ENCODE measurements at regions not wholly inside any gene's neighbourhood (a gene's known extent, or its start where the extent isn't known, plus 50 kb on each side); places are given as distances from the start of the nearest gene placed in this dataset.
"Not testable (repeated sequence)": the region's sequence is repeated elsewhere in the genome, so short reads cannot be mapped to it uniquely, and the experiment has no call there.

GRCh38 chr12:74600817-74601216, 63.2 kb downstream of the ATXN7L3B start:
- TF ChIP-seq CTCF (IDR thresholded peaks at IDR 0.05 in 2 of 3, conservative IDR thresholded peaks at IDR 0.05 in 1 of 3; ENCODE audit: control insufficient read depth in 2 of 3, extremely low read depth in 1 of 3, insufficient read depth in 1 of 3, low read depth in 3 of 3, low read length in 3 of 3); POLR2AphosphoS5 (IDR thresholded peaks at IDR 0.05; ENCODE audit: low read length); MXI1 (IDR thresholded peaks at IDR 0.05; ENCODE audit: low read depth, low read length); NFYB (IDR thresholded peaks at IDR 0.05; ENCODE audit: insufficient read depth, low read depth, low read length); SIN3A (IDR thresholded peaks at IDR 0.05; ENCODE audit: low read depth, low read length); FOXM1 (IDR thresholded peaks at IDR 0.05; ENCODE audit: low read depth, low read length); FOS (IDR thresholded peaks at IDR 0.05; ENCODE audit: borderline replicate concordance, extremely low read depth, insufficient read length); ZNF274 (IDR thresholded peaks at IDR 0.05; ENCODE audit: insufficient read depth, insufficient read length); JUND (IDR thresholded peaks at IDR 0.05; ENCODE audit: low read depth, low read length); SUZ12 (IDR thresholded peaks at IDR 0.05; ENCODE audit: unreplicated experiment); MEF2B (IDR thresholded peaks at IDR 0.05; ENCODE audit: partially characterized antibody, poor library complexity, severe bottlenecking): not testable (repeated sequence)
- TF ChIP-seq, protein P1, sequence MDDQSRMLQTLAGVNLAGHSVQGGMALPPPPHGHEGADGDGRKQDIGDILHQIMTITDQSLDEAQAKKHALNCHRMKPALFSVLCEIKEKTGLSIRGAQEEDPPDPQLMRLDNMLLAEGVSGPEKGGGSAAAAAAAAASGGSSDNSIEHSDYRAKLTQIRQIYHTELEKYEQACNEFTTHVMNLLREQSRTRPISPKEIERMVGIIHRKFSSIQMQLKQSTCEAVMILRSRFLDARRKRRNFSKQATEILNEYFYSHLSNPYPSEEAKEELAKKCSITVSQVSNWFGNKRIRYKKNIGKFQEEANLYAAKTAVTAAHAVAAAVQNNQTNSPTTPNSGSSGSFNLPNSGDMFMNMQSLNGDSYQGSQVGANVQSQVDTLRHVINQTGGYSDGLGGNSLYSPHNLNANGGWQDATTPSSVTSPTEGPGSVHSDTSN (IDR thresholded peaks at IDR 0.05; ENCODE audit: insufficient replicate concordance, low read depth, low read length): not testable (repeated sequence)
- TF ChIP-seq, protein P2, sequence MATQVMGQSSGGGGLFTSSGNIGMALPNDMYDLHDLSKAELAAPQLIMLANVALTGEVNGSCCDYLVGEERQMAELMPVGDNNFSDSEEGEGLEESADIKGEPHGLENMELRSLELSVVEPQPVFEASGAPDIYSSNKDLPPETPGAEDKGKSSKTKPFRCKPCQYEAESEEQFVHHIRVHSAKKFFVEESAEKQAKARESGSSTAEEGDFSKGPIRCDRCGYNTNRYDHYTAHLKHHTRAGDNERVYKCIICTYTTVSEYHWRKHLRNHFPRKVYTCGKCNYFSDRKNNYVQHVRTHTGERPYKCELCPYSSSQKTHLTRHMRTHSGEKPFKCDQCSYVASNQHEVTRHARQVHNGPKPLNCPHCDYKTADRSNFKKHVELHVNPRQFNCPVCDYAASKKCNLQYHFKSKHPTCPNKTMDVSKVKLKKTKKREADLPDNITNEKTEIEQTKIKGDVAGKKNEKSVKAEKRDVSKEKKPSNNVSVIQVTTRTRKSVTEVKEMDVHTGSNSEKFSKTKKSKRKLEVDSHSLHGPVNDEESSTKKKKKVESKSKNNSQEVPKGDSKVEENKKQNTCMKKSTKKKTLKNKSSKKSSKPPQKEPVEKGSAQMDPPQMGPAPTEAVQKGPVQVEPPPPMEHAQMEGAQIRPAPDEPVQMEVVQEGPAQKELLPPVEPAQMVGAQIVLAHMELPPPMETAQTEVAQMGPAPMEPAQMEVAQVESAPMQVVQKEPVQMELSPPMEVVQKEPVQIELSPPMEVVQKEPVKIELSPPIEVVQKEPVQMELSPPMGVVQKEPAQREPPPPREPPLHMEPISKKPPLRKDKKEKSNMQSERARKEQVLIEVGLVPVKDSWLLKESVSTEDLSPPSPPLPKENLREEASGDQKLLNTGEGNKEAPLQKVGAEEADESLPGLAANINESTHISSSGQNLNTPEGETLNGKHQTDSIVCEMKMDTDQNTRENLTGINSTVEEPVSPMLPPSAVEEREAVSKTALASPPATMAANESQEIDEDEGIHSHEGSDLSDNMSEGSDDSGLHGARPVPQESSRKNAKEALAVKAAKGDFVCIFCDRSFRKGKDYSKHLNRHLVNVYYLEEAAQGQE (IDR thresholded peaks at IDR 0.05; ENCODE audit: low read depth, low read length): not testable (repeated sequence)
